ENCODE measurements at regions not wholly inside any gene's neighbourhood (a gene's known extent, or its start where the extent isn't known, plus 50 kb on each side); places are given as distances from the start of the nearest gene placed in this dataset.

GRCh38 chr15:66929843-66930402, 135.5 kb upstream of the SMAD3 start:
- ChIA-PET POLR2A (ENCODE audit: unreplicated experiment) (no interaction called here), CTCF (no interaction called here)
- TF ChIP-seq MAFK (IDR thresholded peaks at IDR 0.05; ENCODE audit: low read depth, low read length) (no peak), RCOR1 (IDR thresholded peaks at IDR 0.05; ENCODE audit: insufficient replicate concordance, low read length) (no peak), CHD1 (IDR thresholded peaks at IDR 0.05; ENCODE audit: low read depth, low read length) (no peak), BHLHE40 (IDR thresholded peaks at IDR 0.05; ENCODE audit: low read depth, low read length) (no peak), SMC3 (IDR thresholded peaks at IDR 0.05; ENCODE audit: low read depth, low read length) (no peak), ELK1 (IDR thresholded peaks at IDR 0.05; ENCODE audit: borderline replicate concordance, low read depth, low read length) (no peak), CEBPB (IDR thresholded peaks at IDR 0.05; ENCODE audit: low read depth, low read length) (no peak), FOS (IDR thresholded peaks at IDR 0.05; ENCODE audit: low read depth, low read length) (no peak), RFX5 (IDR thresholded peaks at IDR 0.05; ENCODE audit: low read depth, low read length) (no peak), POLR2A (IDR thresholded peaks at IDR 0.05; ENCODE audit: low read depth, low read length) (no peak), RAD21 (IDR thresholded peaks at IDR 0.05; ENCODE audit: low read length) (no peak), USF2 (IDR thresholded peaks at IDR 0.05; ENCODE audit: low read depth, low read length) (no peak), NFE2L2 (IDR thresholded peaks at IDR 0.05; ENCODE audit: low read depth, low read length) (no peak), MAZ (IDR thresholded peaks at IDR 0.05; ENCODE audit: borderline replicate concordance, low read depth, low read length) (no peak), MXI1 (IDR thresholded peaks at IDR 0.05; ENCODE audit: borderline replicate concordance, low read depth, low read length) (no peak)
- TF ChIP-seq, protein P1, sequence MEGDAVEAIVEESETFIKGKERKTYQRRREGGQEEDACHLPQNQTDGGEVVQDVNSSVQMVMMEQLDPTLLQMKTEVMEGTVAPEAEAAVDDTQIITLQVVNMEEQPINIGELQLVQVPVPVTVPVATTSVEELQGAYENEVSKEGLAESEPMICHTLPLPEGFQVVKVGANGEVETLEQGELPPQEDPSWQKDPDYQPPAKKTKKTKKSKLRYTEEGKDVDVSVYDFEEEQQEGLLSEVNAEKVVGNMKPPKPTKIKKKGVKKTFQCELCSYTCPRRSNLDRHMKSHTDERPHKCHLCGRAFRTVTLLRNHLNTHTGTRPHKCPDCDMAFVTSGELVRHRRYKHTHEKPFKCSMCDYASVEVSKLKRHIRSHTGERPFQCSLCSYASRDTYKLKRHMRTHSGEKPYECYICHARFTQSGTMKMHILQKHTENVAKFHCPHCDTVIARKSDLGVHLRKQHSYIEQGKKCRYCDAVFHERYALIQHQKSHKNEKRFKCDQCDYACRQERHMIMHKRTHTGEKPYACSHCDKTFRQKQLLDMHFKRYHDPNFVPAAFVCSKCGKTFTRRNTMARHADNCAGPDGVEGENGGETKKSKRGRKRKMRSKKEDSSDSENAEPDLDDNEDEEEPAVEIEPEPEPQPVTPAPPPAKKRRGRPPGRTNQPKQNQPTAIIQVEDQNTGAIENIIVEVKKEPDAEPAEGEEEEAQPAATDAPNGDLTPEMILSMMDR (conservative IDR thresholded peaks at IDR 0.05; ENCODE audit: low read depth, low read length): no peak
- Histone ChIP-seq H3K9ac (ENCODE audit: low read depth, low read length) (no peak overlapping the region), H2BK15ac (ENCODE audit: low read depth, low read length) (no peak overlapping the region), H4K20me1 (ENCODE audit: insufficient read depth, low read length) (peaks cover 11% of the 10 kb centered on the region), H3K18ac (ENCODE audit: low read depth, low read length) (no peak overlapping the region), H4K8ac (ENCODE audit: low read depth in 2 of 2, low read length in 2 of 2) (no peak overlapping the region), H4K91ac (ENCODE audit: insufficient read depth, low read depth, low read length) (no peak overlapping the region), H3K4ac (ENCODE audit: low read depth, low read length) (no peak overlapping the region), H3K14ac (replicated peaks; ENCODE audit: low read depth, low read length) (no peak overlapping the region), H3K56ac (ENCODE audit: extremely low read depth, insufficient read depth, low read length) (no peak overlapping the region), H3K36me3 (ENCODE audit: control insufficient read depth, insufficient read depth, low read length) (no peaks in the 10 kb centered on the region), H3K9me3 (ENCODE audit: control insufficient read depth, insufficient read depth, low read length) (no peaks in the 10 kb centered on the region), H3K4me3 (ENCODE audit: insufficient read depth, low read depth, low read length) (no peak overlapping the region), H3K79me1 (ENCODE audit: low read depth in 1 of 2, low read length in 2 of 2) (peaks cover 0 to 7% of the 10 kb centered on the region in 2 experiments; a peak in 1 of 4 replicates), H2AK9ac (replicated peaks; ENCODE audit: low read depth, low read length, poor library complexity) (no peak overlapping the region), H2AK5ac (ENCODE audit: low read depth, low read length) (no peak overlapping the region), H3K27me3 (ENCODE audit: control insufficient read depth, insufficient read depth, low read length) (no peaks in the 10 kb centered on the region), H3K27ac (ENCODE audit: insufficient read depth, low read length) (no peak overlapping the region), H3K9me1 (ENCODE audit: insufficient read depth, low read length) (peaks cover 10% of the 10 kb centered on the region), H2BK5ac (ENCODE audit: low read depth, low read length, poor library complexity, severe bottlenecking) (no peak overlapping the region), H3K4me2 (ENCODE audit: low read depth, low read length) (no peak overlapping the region), H2BK120ac (ENCODE audit: low read depth, low read length) (no peak overlapping the region), H2AFZ (replicated peaks; ENCODE audit: low read length, poor library complexity) (no peak overlapping the region), H3K4me1 (ENCODE audit: control insufficient read depth, insufficient read depth, low read length) (peaks cover 22% of the 10 kb centered on the region), H3K23ac (ENCODE audit: low read depth, low read length) (no peak overlapping the region), H2BK20ac (ENCODE audit: low read depth, low read length) (no peak overlapping the region), H4K5ac (ENCODE audit: low read depth, low read length) (no peak overlapping the region)
- no CpG with 5 or more reads among the region's 2 CpGs for WGBS, 2 experiments (ENCODE audit: extremely low coverage in 2 of 2, insufficient read length in 1 of 2)
- intact Hi-C loops (cut with micrococcal nuclease): no loop called here
- no peak for DNase-seq
- in situ Hi-C loops (cut with MboI; ENCODE audit: low sequenced_read_pairs): no loop called here
- no TSS peak for BruUV-seq (replicated peaks)
- ATAC-seq (ENCODE audit: low read depth): no peak
- dilution Hi-C loops (cut with HindIII; ENCODE audit: low sequenced_read_pairs, unreplicated experiment): no loop called here
